HEK293 (cell line): ENCODE measurements at regions not wholly inside any gene's neighbourhood (a gene's known extent, or its start where the extent isn't known, plus 50 kb on each side); places are given as distances from the start of the nearest gene placed in this dataset.

ENCODE experiments used
- CTCF ChIA-PET: fragments of 350-600 bp; formaldehyde crosslinking; extraction: SDS; loops from one replicate; lab custom pipeline; 2021; ENCODE audit warnings: antibody characterized with exemption; lab: Yijun Ruan, JAX
- POLR2A ChIA-PET: fragments of 300-600 bp; formaldehyde crosslinking; extraction: SDS; loops from one replicate; lab custom pipeline; 2020; ENCODE audit warnings: antibody characterized with exemption, inconsistent platforms; lab: Yijun Ruan, JAX
- H3K27ac ChIP-seq: fragments of 200-500 bp; sonication (Bioruptor generic); 2 replicates; pipeline ENCODE4 v1.5.1; 2014; ENCODE audit warnings: low read depth, low read length, control low read depth, inconsistent platforms; ENCODE audit errors: extremely low read depth
- H3K36me3 ChIP-seq, 2 experiments: fragments of 200-500 bp in 1 of 2; sonication (Bioruptor generic) in 1 of 2; 1 replicate in 1 of 2; 2 replicates in 1 of 2; pipeline ENCODE4 v1.5.1; 2014 to 2017; ENCODE audit warnings: inconsistent platforms in 2 of 2, low read length in 2 of 2; ENCODE audit not compliant: control insufficient read depth in 2 of 2, insufficient read depth in 1 of 2
- H3K4me1 ChIP-seq: fragments of 200-500 bp; sonication (Bioruptor generic); 2 replicates; pipeline ENCODE4 v1.5.1; 2014; ENCODE audit warnings: mild to moderate bottlenecking, low read length, inconsistent platforms; ENCODE audit not compliant: control insufficient read depth, insufficient read depth
- H3K4me3 ChIP-seq: 2 replicates; pipeline ENCODE4 v1.5.1; 2011; ENCODE audit warnings: low read depth, mild to moderate bottlenecking, control low read depth, low read length, moderate library complexity
- H3K9me3 ChIP-seq: fragments of 200-500 bp; sonication (Bioruptor generic); 2 replicates; pipeline ENCODE4 v1.5.1; 2014; ENCODE audit warnings: low read depth, low read length, inconsistent platforms; ENCODE audit not compliant: control insufficient read depth, insufficient read depth
- BCL6B ChIP-seq: fragments of 450-650 bp; formaldehyde crosslinking; IDR thresholded peaks from 2 replicates; pipeline ENCODE4 v1.5.1; 2017; ENCODE audit warnings: missing biosample characterization, missing genetic modification characterization
- EGR2 ChIP-seq: fragments of 450-650 bp; formaldehyde crosslinking; IDR thresholded peaks from 2 replicates; pipeline ENCODE4 v1.5.1; 2016; ENCODE audit warnings: low read depth, missing biosample characterization, missing genetic modification characterization
- KLF1 ChIP-seq: fragments of 450-650 bp; formaldehyde crosslinking; IDR thresholded peaks from 2 replicates; pipeline ENCODE4 v1.5.1; 2016; ENCODE audit warnings: missing biosample characterization, missing genetic modification characterization
- KLF10 ChIP-seq: fragments of 450-650 bp; IDR thresholded peaks from 2 replicates; pipeline ENCODE4 v1.5.1; 2018; ENCODE audit warnings: missing biosample characterization, mild to moderate bottlenecking, missing genetic modification characterization
- MZF1 ChIP-seq: fragments of 450-650 bp; formaldehyde crosslinking; IDR thresholded peaks from 2 replicates; pipeline ENCODE4 v1.5.1; 2017; ENCODE audit warnings: missing biosample characterization, missing genetic modification characterization, borderline replicate concordance
- REPIN1 ChIP-seq: fragments of 450-650 bp; formaldehyde crosslinking; IDR thresholded peaks from 2 replicates; pipeline ENCODE4 v1.5.1; 2017; ENCODE audit warnings: missing biosample characterization, missing genetic modification characterization, low read depth
- SP7 ChIP-seq: fragments of 450-650 bp; formaldehyde crosslinking; IDR thresholded peaks from 2 replicates; pipeline ENCODE4 v1.5.1; 2016; ENCODE audit warnings: missing biosample characterization, missing genetic modification characterization
- ZFHX2 ChIP-seq: fragments of 450-650 bp; formaldehyde crosslinking; conservative IDR thresholded peaks from 2 replicates; pipeline ENCODE4 v1.5.1; 2016; ENCODE audit warnings: missing biosample characterization, missing genetic modification characterization
- ZFP3 ChIP-seq: fragments of 450-650 bp; formaldehyde crosslinking; IDR thresholded peaks from 2 replicates; pipeline ENCODE4 v1.5.1; 2016; ENCODE audit warnings: low read depth, missing biosample characterization, missing genetic modification characterization
- ZNF10 ChIP-seq: fragments of 450-650 bp; formaldehyde crosslinking; IDR thresholded peaks from 2 replicates; pipeline ENCODE4 v1.5.1; 2017; ENCODE audit warnings: missing biosample characterization, missing genetic modification characterization
- ZNF2 ChIP-seq: fragments of 450-650 bp; formaldehyde crosslinking; IDR thresholded peaks from 2 replicates; pipeline ENCODE4 v1.5.1; 2016; ENCODE audit warnings: missing biosample characterization, missing genetic modification characterization
- ZNF324 ChIP-seq: fragments of 450-650 bp; formaldehyde crosslinking; IDR thresholded peaks from 2 replicates; pipeline ENCODE4 v1.5.1; 2016; ENCODE audit warnings: missing biosample characterization, missing genetic modification characterization
- ZNF354C ChIP-seq: fragments of 450-650 bp; formaldehyde crosslinking; IDR thresholded peaks from 2 replicates; pipeline ENCODE4 v1.5.1; 2016; ENCODE audit warnings: missing biosample characterization, missing genetic modification characterization, low read depth, borderline replicate concordance
- ZNF596 ChIP-seq: fragments of 450-650 bp; IDR thresholded peaks from 2 replicates; pipeline ENCODE4 v1.5.0; 2018; ENCODE audit warnings: missing biosample characterization, mild to moderate bottlenecking, missing genetic modification characterization, moderate library complexity
- ZNF707 ChIP-seq: fragments of 450-650 bp; formaldehyde crosslinking; IDR thresholded peaks from 2 replicates; pipeline ENCODE4 v1.5.1; 2016; ENCODE audit warnings: missing biosample characterization, missing genetic modification characterization
- ZNF747 ChIP-seq: fragments of 450-650 bp; formaldehyde crosslinking; IDR thresholded peaks from 2 replicates; pipeline ENCODE4 v1.5.1; 2016; ENCODE audit warnings: missing biosample characterization, missing genetic modification characterization
- ZNF791 ChIP-seq: fragments of 450-650 bp; formaldehyde crosslinking; IDR thresholded peaks from 2 replicates; pipeline ENCODE4 v1.5.1; 2016; ENCODE audit warnings: missing biosample characterization, missing genetic modification characterization
- ZNF837 ChIP-seq: fragments of 450-650 bp; formaldehyde crosslinking; IDR thresholded peaks from 2 replicates; pipeline ENCODE4 v1.5.1; 2016; ENCODE audit warnings: missing biosample characterization, missing genetic modification characterization
- ZNF843 ChIP-seq: fragments of 450-650 bp; formaldehyde crosslinking; IDR thresholded peaks from 2 replicates; pipeline ENCODE4 v1.5.1; 2016; ENCODE audit warnings: missing biosample characterization, missing genetic modification characterization
- ZSCAN23 ChIP-seq: fragments of 450-650 bp; formaldehyde crosslinking; IDR thresholded peaks from 2 replicates; pipeline ENCODE4 v1.5.1; 2016; ENCODE audit warnings: missing biosample characterization, missing genetic modification characterization
- ZSCAN30 ChIP-seq: fragments of 450-650 bp; IDR thresholded peaks from 2 replicates; pipeline ENCODE4 v1.5.1; 2018; ENCODE audit warnings: missing biosample characterization, mild to moderate bottlenecking, missing genetic modification characterization, moderate library complexity
- TF ChIP-seq, protein P1 (sequence below): fragments of 450-650 bp; formaldehyde crosslinking; IDR thresholded peaks from 2 replicates; pipeline ENCODE4 v1.5.1; 2016; ENCODE audit warnings: missing biosample characterization, missing genetic modification characterization
- TF ChIP-seq, protein P2 (sequence below): IDR thresholded peaks from 2 replicates; pipeline ENCODE4 v1.6.1; 2011; ENCODE audit warnings: mild to moderate bottlenecking, low read depth, low read length, borderline replicate concordance
- TF ChIP-seq, protein P3 (sequence below): fragments of 450-650 bp; formaldehyde crosslinking; IDR thresholded peaks from 2 replicates; pipeline ENCODE4 v1.5.1; 2016; ENCODE audit warnings: missing biosample characterization, missing genetic modification characterization
- TF ChIP-seq, protein P4 (sequence below): fragments of 450-650 bp; formaldehyde crosslinking; IDR thresholded peaks from 2 replicates; pipeline ENCODE4 v1.5.1; 2016; ENCODE audit warnings: missing biosample characterization, missing genetic modification characterization
- TF ChIP-seq, protein P5 (sequence below): fragments of 450-650 bp; formaldehyde crosslinking; IDR thresholded peaks from 2 replicates; pipeline ENCODE4 v1.5.1; 2016; ENCODE audit warnings: missing biosample characterization, missing genetic modification characterization

- H3K36me3 ChIP-seq = no peaks in the 10 kb centered on the region
- H3K4me3 ChIP-seq = no peak overlapping the region
- H3K27ac ChIP-seq = no peak overlapping the region
- ChIA-PET CTCF (no interaction called here), POLR2A (no interaction called here)
- H3K9me3 ChIP-seq = no peaks in the 10 kb centered on the region
- H3K4me1 ChIP-seq = no peaks in the 10 kb centered on the region
- no peak for TF ChIP-seq ZFHX2
- TF ChIP-seq, protein P1, sequence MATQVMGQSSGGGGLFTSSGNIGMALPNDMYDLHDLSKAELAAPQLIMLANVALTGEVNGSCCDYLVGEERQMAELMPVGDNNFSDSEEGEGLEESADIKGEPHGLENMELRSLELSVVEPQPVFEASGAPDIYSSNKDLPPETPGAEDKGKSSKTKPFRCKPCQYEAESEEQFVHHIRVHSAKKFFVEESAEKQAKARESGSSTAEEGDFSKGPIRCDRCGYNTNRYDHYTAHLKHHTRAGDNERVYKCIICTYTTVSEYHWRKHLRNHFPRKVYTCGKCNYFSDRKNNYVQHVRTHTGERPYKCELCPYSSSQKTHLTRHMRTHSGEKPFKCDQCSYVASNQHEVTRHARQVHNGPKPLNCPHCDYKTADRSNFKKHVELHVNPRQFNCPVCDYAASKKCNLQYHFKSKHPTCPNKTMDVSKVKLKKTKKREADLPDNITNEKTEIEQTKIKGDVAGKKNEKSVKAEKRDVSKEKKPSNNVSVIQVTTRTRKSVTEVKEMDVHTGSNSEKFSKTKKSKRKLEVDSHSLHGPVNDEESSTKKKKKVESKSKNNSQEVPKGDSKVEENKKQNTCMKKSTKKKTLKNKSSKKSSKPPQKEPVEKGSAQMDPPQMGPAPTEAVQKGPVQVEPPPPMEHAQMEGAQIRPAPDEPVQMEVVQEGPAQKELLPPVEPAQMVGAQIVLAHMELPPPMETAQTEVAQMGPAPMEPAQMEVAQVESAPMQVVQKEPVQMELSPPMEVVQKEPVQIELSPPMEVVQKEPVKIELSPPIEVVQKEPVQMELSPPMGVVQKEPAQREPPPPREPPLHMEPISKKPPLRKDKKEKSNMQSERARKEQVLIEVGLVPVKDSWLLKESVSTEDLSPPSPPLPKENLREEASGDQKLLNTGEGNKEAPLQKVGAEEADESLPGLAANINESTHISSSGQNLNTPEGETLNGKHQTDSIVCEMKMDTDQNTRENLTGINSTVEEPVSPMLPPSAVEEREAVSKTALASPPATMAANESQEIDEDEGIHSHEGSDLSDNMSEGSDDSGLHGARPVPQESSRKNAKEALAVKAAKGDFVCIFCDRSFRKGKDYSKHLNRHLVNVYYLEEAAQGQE (tag by site-specific recombination) = peak; percentile 73
- no peak for TF ChIP-seq ZSCAN23 (tag by site-specific recombination)
- no peak for TF ChIP-seq REPIN1 (tag by site-specific recombination)
- no peak for TF ChIP-seq ZNF843 (tag by site-specific recombination)
- TF ChIP-seq ZNF354C (tag by site-specific recombination) = no peak
- TF ChIP-seq, protein P2, sequence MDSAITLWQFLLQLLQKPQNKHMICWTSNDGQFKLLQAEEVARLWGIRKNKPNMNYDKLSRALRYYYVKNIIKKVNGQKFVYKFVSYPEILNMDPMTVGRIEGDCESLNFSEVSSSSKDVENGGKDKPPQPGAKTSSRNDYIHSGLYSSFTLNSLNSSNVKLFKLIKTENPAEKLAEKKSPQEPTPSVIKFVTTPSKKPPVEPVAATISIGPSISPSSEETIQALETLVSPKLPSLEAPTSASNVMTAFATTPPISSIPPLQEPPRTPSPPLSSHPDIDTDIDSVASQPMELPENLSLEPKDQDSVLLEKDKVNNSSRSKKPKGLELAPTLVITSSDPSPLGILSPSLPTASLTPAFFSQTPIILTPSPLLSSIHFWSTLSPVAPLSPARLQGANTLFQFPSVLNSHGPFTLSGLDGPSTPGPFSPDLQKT = no peak
Measured at GRCh38 chr2:100202567-100202966, 60.2 kb upstream of the AFF3 start.

GRCh38 chr2:100200985-100201384, 58.6 kb upstream of the AFF3 start:
- no peak for TF ChIP-seq EGR2 (tag by site-specific recombination)
- no peak for TF ChIP-seq ZSCAN30 (tag by site-specific recombination)
- no peak for TF ChIP-seq SP7 (tag by site-specific recombination)
- no peak for TF ChIP-seq ZNF791 (tag by site-specific recombination)
- no peak for TF ChIP-seq ZFP3 (tag by site-specific recombination)
- no peak for TF ChIP-seq ZNF324 (tag by site-specific recombination)
- no peak for TF ChIP-seq ZNF2 (tag by site-specific recombination)
- TF ChIP-seq KLF1 (tag by site-specific recombination) = no peak
- TF ChIP-seq, protein P3, sequence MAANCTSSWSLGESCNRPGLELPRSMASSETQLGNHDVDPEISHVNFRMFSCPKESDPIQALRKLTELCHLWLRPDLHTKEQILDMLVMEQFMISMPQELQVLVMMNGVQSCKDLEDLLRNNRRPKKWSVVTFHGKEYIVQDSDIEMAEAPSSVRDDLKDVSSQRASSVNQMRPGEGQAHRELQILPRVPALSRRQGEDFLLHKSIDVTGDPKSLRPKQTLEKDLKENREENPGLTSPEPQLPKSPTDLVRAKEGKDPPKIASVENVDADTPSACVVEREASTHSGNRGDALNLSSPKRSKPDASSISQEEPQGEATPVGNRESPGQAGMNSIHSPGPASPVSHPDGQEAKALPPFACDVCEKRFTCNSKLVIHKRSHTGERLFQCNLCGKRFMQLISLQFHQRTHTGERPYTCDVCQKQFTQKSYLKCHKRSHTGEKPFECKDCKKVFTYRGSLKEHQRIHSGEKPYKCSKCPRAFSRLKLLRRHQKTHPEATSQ = no peak
- TF ChIP-seq BCL6B (tag by site-specific recombination) = no peak
- TF ChIP-seq ZNF837 (tag by site-specific recombination) = no peak
- TF ChIP-seq ZNF747 (tag by site-specific recombination) = no peak
- TF ChIP-seq ZNF596 (tag by site-specific recombination) = no peak
- TF ChIP-seq MZF1 (tag by site-specific recombination) = no peak
- no peak for TF ChIP-seq ZNF10
- no peak for TF ChIP-seq ZNF707 (tag by site-specific recombination)
- TF ChIP-seq, protein P4, sequence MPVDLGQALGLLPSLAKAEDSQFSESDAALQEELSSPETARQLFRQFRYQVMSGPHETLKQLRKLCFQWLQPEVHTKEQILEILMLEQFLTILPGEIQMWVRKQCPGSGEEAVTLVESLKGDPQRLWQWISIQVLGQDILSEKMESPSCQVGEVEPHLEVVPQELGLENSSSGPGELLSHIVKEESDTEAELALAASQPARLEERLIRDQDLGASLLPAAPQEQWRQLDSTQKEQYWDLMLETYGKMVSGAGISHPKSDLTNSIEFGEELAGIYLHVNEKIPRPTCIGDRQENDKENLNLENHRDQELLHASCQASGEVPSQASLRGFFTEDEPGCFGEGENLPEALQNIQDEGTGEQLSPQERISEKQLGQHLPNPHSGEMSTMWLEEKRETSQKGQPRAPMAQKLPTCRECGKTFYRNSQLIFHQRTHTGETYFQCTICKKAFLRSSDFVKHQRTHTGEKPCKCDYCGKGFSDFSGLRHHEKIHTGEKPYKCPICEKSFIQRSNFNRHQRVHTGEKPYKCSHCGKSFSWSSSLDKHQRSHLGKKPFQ (tag by site-specific recombination) = no peak
- TF ChIP-seq, protein P5, sequence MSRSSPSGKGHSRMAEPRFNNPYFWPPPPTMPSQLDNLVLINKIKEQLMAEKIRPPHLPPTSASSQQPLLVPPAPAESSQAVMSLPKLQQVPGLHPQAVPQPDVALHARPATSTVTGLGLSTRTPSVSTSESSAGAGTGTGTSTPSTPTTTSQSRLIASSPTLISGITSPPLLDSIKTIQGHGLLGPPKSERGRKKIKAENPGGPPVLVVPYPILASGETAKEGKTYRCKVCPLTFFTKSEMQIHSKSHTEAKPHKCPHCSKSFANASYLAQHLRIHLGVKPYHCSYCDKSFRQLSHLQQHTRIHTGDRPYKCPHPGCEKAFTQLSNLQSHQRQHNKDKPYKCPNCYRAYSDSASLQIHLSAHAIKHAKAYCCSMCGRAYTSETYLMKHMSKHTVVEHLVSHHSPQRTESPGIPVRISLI (tag by site-specific recombination) = no peak
- no peak for TF ChIP-seq KLF10 (tag by site-specific recombination)
- TF ChIP-seq, all 188 proteins: peak for 0
- H3K27ac ChIP-seq = no peak overlapping the region
- ChIA-PET POLR2A (no interaction called here), CTCF (no interaction called here)
- no peak overlapping the region for H3K4me3 ChIP-seq
- no peaks in the 10 kb centered on the region for H3K4me1 ChIP-seq
- no peaks in the 10 kb centered on the region for H3K9me3 ChIP-seq
- no peaks in the 10 kb centered on the region for H3K36me3 ChIP-seq
